GM12878 (cell line): ENCODE measurements at regions not wholly inside any gene's neighbourhood (a gene's known extent, or its start where the extent isn't known, plus 50 kb on each side); places are given as distances from the start of the nearest gene placed in this dataset.

Experiments
- ATAC-seq: fragments of 200-7000 bp; cut with Tn5 transposase; 3 replicates; pipeline ENCODE4 v1.9.1; 2020; ENCODE audit warnings: mild to moderate bottlenecking, moderate library complexity
- BruUV-seq: library from RNA; stranded (reverse); fragments of 400-500 nt; replicated peaks from 2 replicates; lab custom pipeline; 2021; lab: Mats Ljungman, UMichigan
- CTCF ChIA-PET: fragments of 300-600 bp; sonication (Branson Sonifier 250); formaldehyde crosslinking; extraction: SDS; loops from one replicate; lab custom pipeline; 2021; ENCODE audit warnings: inconsistent platforms; lab: Yijun Ruan, JAX
- POLR2A ChIA-PET: fragments of 350-600 bp; formaldehyde crosslinking; extraction: SDS; loops from one replicate; lab custom pipeline; 2021; ENCODE audit warnings: inconsistent platforms; lab: Charles Lee
- RAD21 ChIA-PET: fragments of 300-600 bp; sonication (Branson Sonifier 250); formaldehyde crosslinking; loops from one replicate; lab custom pipeline; 2023; ENCODE audit warnings: antibody characterized with exemption; ENCODE audit not compliant: unreplicated experiment; lab: Charles Lee
- SMC1A ChIA-PET: fragments of 300-600 bp; sonication (Branson Sonifier 250); formaldehyde crosslinking; loops from one replicate; lab custom pipeline; 2023; ENCODE audit not compliant: unreplicated experiment, uncharacterized antibody; lab: Charles Lee
- DNase-seq: peaks from one replicate; pipeline ENCODE4 v3.0.0-alpha.2; 2011; ENCODE audit warnings: low read depth, low spot score
- FAIRE-seq: peaks from 3 replicates; lab custom pipeline; 2011; peaks lifted over from hg19 to GRCh38; lab: Jason Lieb, UNC
- H2AFZ ChIP-seq: 2 replicates; pipeline ENCODE4 v1.6.0; 2011; ENCODE audit warnings: low read depth, low read length, control low read depth; ENCODE audit not compliant: control insufficient read depth
- H3K27ac ChIP-seq: 2 replicates; pipeline ENCODE4 v1.5.1; 2011; ENCODE audit warnings: control low read depth; ENCODE audit not compliant: control insufficient read depth, insufficient read depth
- H3K27me3 ChIP-seq, 2 experiments: replicated peaks in 1 of 2; 2 replicates each; pipeline versions ENCODE4 v1.6.0 to v1.6.1; 2011; ENCODE audit warnings: low read length in 1 of 2; ENCODE audit not compliant: control insufficient read depth in 2 of 2, insufficient read depth in 2 of 2
- H3K36me3 ChIP-seq, 2 experiments: 2 replicates each; pipeline ENCODE4 v1.5.1; 2011; ENCODE audit warnings: low read length in 1 of 2; ENCODE audit not compliant: control insufficient read depth in 2 of 2, insufficient read depth in 2 of 2
- H3K4me1 ChIP-seq: 2 replicates; pipeline ENCODE4 v1.6.1; 2011; ENCODE audit warnings: mild to moderate bottlenecking, low read length, moderate library complexity, mixed read lengths; ENCODE audit not compliant: control insufficient read depth, insufficient read depth
- H3K4me2 ChIP-seq: 2 replicates; pipeline ENCODE4 v1.6.0; 2011; ENCODE audit warnings: control low read depth; ENCODE audit not compliant: control insufficient read depth, insufficient read depth
- H3K4me3 ChIP-seq: fragments of 200-600 bp; sonication (generic); 2 replicates; pipeline ENCODE4 v1.5.1; 2016
- H3K79me2 ChIP-seq: 2 replicates; pipeline ENCODE4 v1.6.0; 2011; ENCODE audit warnings: low read length; ENCODE audit not compliant: control insufficient read depth, insufficient read depth
- H3K9ac ChIP-seq: 2 replicates; pipeline ENCODE4 v1.8.0; 2011; ENCODE audit warnings: low read length, control low read depth, mixed read lengths; ENCODE audit not compliant: control insufficient read depth, insufficient read depth
- H3K9me3 ChIP-seq: replicated peaks from 3 replicates; pipeline ENCODE4 v1.5.1; 2011; ENCODE audit warnings: mild to moderate bottlenecking, low read length; ENCODE audit not compliant: control insufficient read depth, insufficient read depth
- H4K20me1 ChIP-seq: 2 replicates; pipeline ENCODE4 v1.6.0; 2011; ENCODE audit not compliant: control insufficient read depth, insufficient read depth
- BCL11A ChIP-seq: IDR thresholded peaks from 2 replicates; pipeline ENCODE4 v1.6.1; 2011; ENCODE audit warnings: low read depth, low read length
- BMI1 ChIP-seq: fragments of 450-650 bp; IDR thresholded peaks from 2 replicates; pipeline ENCODE4 v1.6.1; 2016; ENCODE audit warnings: mild to moderate bottlenecking, moderate library complexity, borderline replicate concordance
- CBFB ChIP-seq: IDR thresholded peaks from 2 replicates; pipeline ENCODE4 v1.6.1; 2016; ENCODE audit warnings: antibody characterized with exemption, low read depth
- CHD2 ChIP-seq: IDR thresholded peaks from 2 replicates; pipeline ENCODE4 v1.6.1; 2011; ENCODE audit warnings: low read depth, low read length, improper control_type of control experiment, borderline replicate concordance
- MXI1 ChIP-seq: fragments of 150-350 bp; IDR thresholded peaks from 2 replicates; pipeline ENCODE4 v1.6.1; 2011; ENCODE audit warnings: low read depth, mild to moderate bottlenecking, inconsistent platforms, low read length, improper control_type of control experiment
- NFIC ChIP-seq: IDR thresholded peaks from 2 replicates; pipeline ENCODE4 v1.6.1; 2012; ENCODE audit warnings: low read depth, mild to moderate bottlenecking, inconsistent platforms, low read length, moderate library complexity
- NR2C1 ChIP-seq: fragments of 450-650 bp; IDR thresholded peaks from 2 replicates; pipeline ENCODE4 v1.6.1; 2017; ENCODE audit warnings: antibody characterized with exemption, mild to moderate bottlenecking, moderate library complexity
- NR2C2 ChIP-seq: IDR thresholded peaks from 2 replicates; pipeline ENCODE4 v1.6.1; 2011; ENCODE audit warnings: borderline replicate concordance, low read depth; ENCODE audit not compliant: control insufficient read depth, insufficient read length
- RBBP5 ChIP-seq: fragments of 200-600 bp; sonication (generic); conservative IDR thresholded peaks from 2 replicates; pipeline ENCODE4 v1.6.1; 2016
- SIN3A ChIP-seq: IDR thresholded peaks from 2 replicates; pipeline ENCODE4 v1.6.1; 2012; ENCODE audit warnings: low read depth, low read length, improper control_type of control experiment
- SPI1 ChIP-seq: IDR thresholded peaks from 2 replicates; pipeline ENCODE4 v1.6.1; 2011; ENCODE audit warnings: low read depth, mild to moderate bottlenecking, low read length, moderate library complexity, borderline replicate concordance; ENCODE audit not compliant: insufficient read depth
- WGBS: methylation state at CpG from one replicate; pipeline ENCODE4 v1.1.6; 2016; ENCODE audit warnings: low lambda C conversion rate; ENCODE audit not compliant: insufficient replicate concordance, insufficient coverage; ENCODE audit errors: missing lambda C conversion rate; 5-methylcytosine and 5-hydroxymethylcytosine counted together
- in situ Hi-C: fragments of 300-500 bp; cut with MboI; formaldehyde crosslinking; loops from 9 replicates; pipeline ENCODE4 v1.14.3; 2018; ENCODE audit warnings: mixed read lengths
- intact Hi-C: fragments of 100-400 bp; cut with micrococcal nuclease; formaldehyde crosslinking; loops from one replicate; pipeline ENCODE4 v1.14.2; 2022; ENCODE audit not compliant: unreplicated experiment

GRCh38 chr11:45368697-45369096, 82.6 kb upstream of the SYT13 start:
- intact Hi-C loops, result no loop called here
- ChIA-PET SMC1A (no interaction called here), POLR2A (no interaction called here), CTCF (interaction anchor here (1.3 kb wide), 1 partner anchor 9 kb away, joined by 3 read pairs; no protein-coding TSS in a partner anchor), RAD21 (no interaction called here)
- Histone ChIP-seq H3K27ac (no peak overlapping the region), H3K4me3 (no peak overlapping the region), H3K4me1 (no peaks in the 10 kb centered on the region), H3K4me2 (no peak overlapping the region), H4K20me1 (no peaks in the 10 kb centered on the region), H3K36me3 (no peaks in the 10 kb centered on the region), H3K79me2 (no peaks in the 10 kb centered on the region), H3K27me3 (peaks cover 0 to 3% of the 10 kb centered on the region in 2 experiments; a peak in 2 of 4 replicates), H2AFZ (no peak overlapping the region), H3K9ac (no peak overlapping the region), H3K9me3 (no peaks in the 10 kb centered on the region)
- in situ Hi-C loops, result no loop called here
- WGBS, result 21% methylated on average over 5 of the region's 5 CpGs
- no TSS peak for BruUV-seq
- FAIRE-seq (no peak), ATAC-seq (no peak), DNase-seq (no peak)
- TF ChIP-seq BMI1, result no peak
- no peak for TF ChIP-seq NR2C1
- no peak for TF ChIP-seq NFIC
- TF ChIP-seq MXI1, result no peak
- no peak for TF ChIP-seq CHD2
- TF ChIP-seq BCL11A, result no peak
- TF ChIP-seq SPI1, result no peak
- no peak for TF ChIP-seq RBBP5
- TF ChIP-seq NR2C2, result no peak
- TF ChIP-seq CBFB, result no peak
- no peak for TF ChIP-seq SIN3A
